OCI-LY7 (cell line): ENCODE measurements at regions not wholly inside any gene's neighbourhood (a gene's known extent, or its start where the extent isn't known, plus 50 kb on each side); places are given as distances from the start of the nearest gene placed in this dataset.

Experiments
- BruUV-seq: library from RNA; stranded (reverse); fragments of 400-500 nt; replicated peaks from 2 replicates; lab custom pipeline; 2021; lab: Mats Ljungman, UMichigan
- CTCF ChIA-PET: fragments of 300-600 bp; sonication (Branson Sonifier 250); formaldehyde crosslinking; loops from one replicate; lab custom pipeline; 2022; ENCODE audit warnings: antibody characterized with exemption; ENCODE audit not compliant: unreplicated experiment; lab: Charles Lee
- POLR2A ChIA-PET: fragments of 300-600 bp; sonication (Branson Sonifier 250); formaldehyde crosslinking; loops from one replicate; lab custom pipeline; 2022; ENCODE audit warnings: antibody characterized with exemption; lab: Charles Lee
- DNase-seq: peaks from one replicate; pipeline ENCODE4 v3.0.0-alpha.2; 2015; ENCODE audit warnings: low spot score
- H2AFZ ChIP-seq: fragments of 200-600 bp; sonication (generic), shearing (Covaris generic); 2 replicates; pipeline ENCODE4 v1.6.1; 2014; ENCODE audit warnings: mild to moderate bottlenecking, antibody characterized with exemption, low read length, moderate library complexity
- H3K27ac ChIP-seq: fragments of 200-600 bp; sonication (generic); 2 replicates; pipeline ENCODE4 v1.5.1; 2014; ENCODE audit warnings: mixed run types, low read depth, mild to moderate bottlenecking, moderate library complexity, low read length, inconsistent platforms; ENCODE audit not compliant: poor library complexity, severe bottlenecking
- H3K36me3 ChIP-seq: fragments of 200-600 bp; sonication (generic); 2 replicates; pipeline ENCODE4 v1.6.1; 2014; ENCODE audit warnings: mild to moderate bottlenecking, antibody characterized with exemption, low read length, moderate library complexity, mixed read lengths; ENCODE audit not compliant: insufficient read depth
- H3K4me1 ChIP-seq: fragments of 200-600 bp; sonication (generic); 2 replicates; pipeline ENCODE4 v1.5.1; 2014; ENCODE audit warnings: mild to moderate bottlenecking, low read length; ENCODE audit not compliant: insufficient read depth, poor library complexity, severe bottlenecking
- H3K4me2 ChIP-seq: fragments of 200-600 bp; sonication (generic); 2 replicates; pipeline ENCODE4 v1.6.1; 2014; ENCODE audit warnings: mild to moderate bottlenecking, low read length
- H3K4me3 ChIP-seq: fragments of 200-600 bp; sonication (generic); 2 replicates; pipeline ENCODE4 v1.5.1; 2014; ENCODE audit warnings: mild to moderate bottlenecking, low read depth, low read length; ENCODE audit not compliant: poor library complexity, severe bottlenecking
- H3K79me2 ChIP-seq: fragments of 200-600 bp; sonication (generic); 2 replicates; pipeline ENCODE4 v1.6.1; 2016; ENCODE audit warnings: low read depth, mild to moderate bottlenecking, low read length, moderate library complexity, mixed read lengths; ENCODE audit not compliant: insufficient read depth
- H3K9me2 ChIP-seq: fragments of 200-600 bp; sonication (generic); 2 replicates; pipeline ENCODE4 v1.6.1; 2016; ENCODE audit warnings: mild to moderate bottlenecking, low read length, mixed read lengths; ENCODE audit not compliant: insufficient read depth
- H3K9me3 ChIP-seq: fragments of 200-600 bp; sonication (generic); 2 replicates; pipeline ENCODE4 v1.6.1; 2014; ENCODE audit warnings: mild to moderate bottlenecking, mixed run types, low read length, mixed read lengths
- H4K20me1 ChIP-seq: fragments of 200-600 bp; sonication (generic); 2 replicates; pipeline ENCODE4 v1.6.1; 2014; ENCODE audit warnings: mild to moderate bottlenecking, antibody characterized with exemption, low read length, moderate library complexity, mixed read lengths; ENCODE audit not compliant: insufficient read depth
- CTCF ChIP-seq: fragments of 200-600 bp; sonication (generic); conservative IDR thresholded peaks from 2 replicates; pipeline ENCODE4 v1.5.1; 2014; ENCODE audit warnings: mild to moderate bottlenecking, antibody characterized with exemption, low read length, moderate library complexity, mixed read lengths
- EZH2phosphoT487 ChIP-seq: fragments of 200-600 bp; sonication (generic); IDR thresholded peaks from 2 replicates; pipeline ENCODE4 v1.6.1; 2018; ENCODE audit warnings: low read depth, borderline replicate concordance, mild to moderate bottlenecking, mixed run types, antibody characterized with exemption, low read length, moderate library complexity, mixed read lengths
- intact Hi-C: fragments of 100-400 bp; cut with micrococcal nuclease; formaldehyde crosslinking; loops from one replicate; pipeline ENCODE4 v1.10.0; 2022; ENCODE audit not compliant: unreplicated experiment

- no peaks in the 10 kb centered on the region for H3K79me2 ChIP-seq
- no peak overlapping the region for H2AFZ ChIP-seq
- TF ChIP-seq EZH2phosphoT487 (no peak), CTCF (no peak)
- H3K27ac ChIP-seq: no peak overlapping the region
- H3K4me2 ChIP-seq: no peak overlapping the region
- BruUV-seq: no TSS peak
- CTCF ChIA-PET: no interaction called here
- no peaks in the 10 kb centered on the region for H3K36me3 ChIP-seq
- no peak for DNase-seq
- no peaks in the 10 kb centered on the region for H4K20me1 ChIP-seq
- H3K4me3 ChIP-seq: no peak overlapping the region
- intact Hi-C loops: no loop called here
- POLR2A ChIA-PET: no interaction called here
- H3K9me2 ChIP-seq: no peaks in the 10 kb centered on the region
- H3K9me3 ChIP-seq: no peaks in the 10 kb centered on the region
- H3K4me1 ChIP-seq: no peaks in the 10 kb centered on the region
These were observed 166.1 kb upstream of the ADRA1B start for GRCh38 chr5:159750226-159750625.

GRCh38 chr5:159751459-159751858 lies 164.8 kb upstream of the ADRA1B start:
- ChIA-PET POLR2A (interaction anchor here (0.6 kb wide), 2 partner anchors 32 to 77 kb away, joined by 3 read pairs; no protein-coding TSS in a partner anchor), CTCF (no interaction called here)
- Histone ChIP-seq H4K20me1 (no peaks in the 10 kb centered on the region), H3K27ac (no peak overlapping the region), H3K9me2 (no peaks in the 10 kb centered on the region), H3K36me3 (no peaks in the 10 kb centered on the region), H3K79me2 (no peaks in the 10 kb centered on the region), H2AFZ (no peak overlapping the region), H3K4me1 (no peaks in the 10 kb centered on the region), H3K4me3 (no peak overlapping the region), H3K9me3 (no peaks in the 10 kb centered on the region), H3K4me2 (no peak overlapping the region)
- TF ChIP-seq EZH2phosphoT487 (no peak), CTCF (no peak)
- DNase-seq: no peak
- intact Hi-C loops: no loop called here
- BruUV-seq: no TSS peak

- POLR2A ChIA-PET: no interaction called here
- CTCF ChIA-PET: no interaction called here
These were observed 163.5 kb upstream of the ADRA1B start for GRCh38 chr5:159752622-159753275.

More at GRCh38 chr5:159752622-159753275, 163.5 kb upstream of the ADRA1B start:
- Histone ChIP-seq H2AFZ (no peak overlapping the region), H3K79me2 (no peaks in the 10 kb centered on the region), H3K4me3 (no peak overlapping the region), H3K36me3 (no peaks in the 10 kb centered on the region), H3K9me3 (no peaks in the 10 kb centered on the region), H3K4me2 (no peak overlapping the region), H3K27ac (no peak overlapping the region), H4K20me1 (no peaks in the 10 kb centered on the region), H3K4me1 (no peaks in the 10 kb centered on the region), H3K9me2 (no peaks in the 10 kb centered on the region)
- DNase-seq: no peak
- TF ChIP-seq EZH2phosphoT487: no peak
- TF ChIP-seq CTCF: no peak
- intact Hi-C loops: no loop called here
- BruUV-seq: no TSS peak
